Umbilical cord (tissue), 1 donor: ENCODE measurements at regions not wholly inside any gene's neighbourhood (a gene's known extent, or its start where the extent isn't known, plus 50 kb on each side); places are given as distances from the start of the nearest gene placed in this dataset.
"Not testable (repeated sequence)": the region's sequence is repeated elsewhere in the genome, so short reads cannot be mapped to it uniquely, and the experiment has no call there.

Experiments used
- DNase-seq: peaks from one replicate; pipeline ENCODE4 v3.0.0-alpha.2; 2015; ENCODE audit warnings: low spot score

- DNase-seq: no peak
These were observed 286.4 kb downstream of the PRDM5 start for GRCh38 chr4:120636120-120636630.

- no peak for DNase-seq
These were observed 288.7 kb downstream of the PRDM5 start for GRCh38 chr4:120633810-120634209.

GRCh38 chr4:120630427-120630826 lies 292.1 kb downstream of the PRDM5 start:
- no peak for DNase-seq

- DNase-seq: no peak
These were observed 292.9 kb downstream of the PRDM5 start for GRCh38 chr4:120629546-120630108.

- peak; percentile 39 for DNase-seq
These were observed 299.9 kb downstream of the PRDM5 start for GRCh38 chr4:120622601-120623000.

GRCh38 chr4:120617171-120617570 lies 305.4 kb downstream of the PRDM5 start:
- DNase-seq: no peak

GRCh38 chr4:120616041-120616440 lies 306.5 kb downstream of the PRDM5 start:
- no peak for DNase-seq

- DNase-seq: no peak
These were observed 308.7 kb downstream of the PRDM5 start for GRCh38 chr4:120613778-120614177.

GRCh38 chr4:120611092-120611491 lies 311.4 kb downstream of the PRDM5 start:
- no peak for DNase-seq

GRCh38 chr4:120591038-120591437 lies 331.5 kb downstream of the PRDM5 start:
- no peak for DNase-seq

- no peak for DNase-seq
These were observed 332.7 kb downstream of the PRDM5 start for GRCh38 chr4:120589787-120590186.

GRCh38 chr4:120568731-120569130 lies 353.8 kb downstream of the PRDM5 start:
- peak; percentile 58 for DNase-seq

GRCh38 chr4:120561648-120562047 lies 360.9 kb downstream of the PRDM5 start:
- no peak for DNase-seq

GRCh38 chr4:120557372-120557771 lies 365.2 kb downstream of the PRDM5 start:
- DNase-seq: no peak

GRCh38 chr4:120555058-120555457 lies 367.5 kb downstream of the PRDM5 start:
- DNase-seq: no peak

- DNase-seq: no peak
These were observed 368.4 kb downstream of the PRDM5 start for GRCh38 chr4:120554086-120554485.

- DNase-seq: not testable (repeated sequence)
These were observed 371.8 kb downstream of the PRDM5 start for GRCh38 chr4:120550624-120551220.

- no peak for DNase-seq
These were observed 373.4 kb downstream of the PRDM5 start for GRCh38 chr4:120549011-120549570.

GRCh38 chr4:120545391-120545790 lies 377.1 kb downstream of the PRDM5 start:
- no peak for DNase-seq

- DNase-seq: no peak
These were observed 377.7 kb downstream of the PRDM5 start for GRCh38 chr4:120544838-120545237.

GRCh38 chr4:120540625-120541024 lies 381.9 kb downstream of the PRDM5 start:
- DNase-seq: no peak

GRCh38 chr4:120536884-120537283 lies 385.6 kb downstream of the PRDM5 start:
- no peak for DNase-seq

GRCh38 chr4:120528428-120528827 lies 394.1 kb downstream of the PRDM5 start:
- DNase-seq: no peak
